MCF 10A (cell line): ENCODE measurements at regions not wholly inside any gene's neighbourhood (a gene's known extent, or its start where the extent isn't known, plus 50 kb on each side); places are given as distances from the start of the nearest gene placed in this dataset.

Experiments used
- BruUV-seq: library from RNA; stranded (reverse); fragments of 400-500 nt; replicated peaks from 2 replicates; lab custom pipeline; 2021; lab: Mats Ljungman, UMichigan
- CTCF ChIA-PET: fragments of 300-600 bp; sonication (Branson Sonifier 250); formaldehyde crosslinking; extraction: SDS; loops from one replicate; lab custom pipeline; 2021; ENCODE audit warnings: antibody characterized with exemption, inconsistent platforms; lab: Yijun Ruan, JAX
- POLR2A ChIA-PET: fragments of 300-600, 350-650 bp; sonication (Branson Sonifier 250); formaldehyde crosslinking; extraction: SDS; loops from one replicate; lab custom pipeline; 2020; ENCODE audit warnings: antibody characterized with exemption, inconsistent platforms; lab: Yijun Ruan, JAX
- DNase-seq: peaks from one replicate; pipeline ENCODE4 v3.0.0-alpha.2; 2018; ENCODE audit not compliant: unreplicated experiment
- H3K27ac Mint-ChIP-seq: one replicate; pipeline ENCODE4 v1.8.0; 2022; ENCODE audit warnings: mild to moderate bottlenecking, low read depth, mixed read lengths; ENCODE audit not compliant: unreplicated experiment
- H3K27me3 Mint-ChIP-seq: one replicate; pipeline ENCODE4 v1.8.0; 2022; ENCODE audit warnings: mixed read lengths; ENCODE audit not compliant: insufficient read depth, unreplicated experiment
- H3K36me3 Mint-ChIP-seq: one replicate; pipeline ENCODE4 v1.8.0; 2022; ENCODE audit warnings: mild to moderate bottlenecking, moderate library complexity, mixed read lengths; ENCODE audit not compliant: insufficient read depth, unreplicated experiment
- H3K4me1 Mint-ChIP-seq: one replicate; pipeline ENCODE4 v1.8.0; 2022; ENCODE audit warnings: mixed read lengths; ENCODE audit not compliant: insufficient read depth, unreplicated experiment
- H3K4me3 Mint-ChIP-seq: one replicate; pipeline ENCODE4 v1.8.0; 2022; ENCODE audit warnings: mild to moderate bottlenecking, moderate library complexity, mixed read lengths; ENCODE audit not compliant: unreplicated experiment
- H3K9me3 Mint-ChIP-seq: one replicate; pipeline ENCODE4 v1.8.0; 2022; ENCODE audit warnings: mixed read lengths; ENCODE audit not compliant: unreplicated experiment
- intact Hi-C: fragments of 100-400 bp; cut with micrococcal nuclease; formaldehyde crosslinking; loops from 2 replicates; pipeline ENCODE4 v1.14.1; 2022
- TF ChIP-seq, protein P1 (sequence below): fragments of 200-600 bp; IDR thresholded peaks from one replicate; pipeline ENCODE4 v1.8.0; 2022; ENCODE audit warnings: antibody characterized with exemption, mild to moderate bottlenecking; ENCODE audit not compliant: unreplicated experiment

DNA sequence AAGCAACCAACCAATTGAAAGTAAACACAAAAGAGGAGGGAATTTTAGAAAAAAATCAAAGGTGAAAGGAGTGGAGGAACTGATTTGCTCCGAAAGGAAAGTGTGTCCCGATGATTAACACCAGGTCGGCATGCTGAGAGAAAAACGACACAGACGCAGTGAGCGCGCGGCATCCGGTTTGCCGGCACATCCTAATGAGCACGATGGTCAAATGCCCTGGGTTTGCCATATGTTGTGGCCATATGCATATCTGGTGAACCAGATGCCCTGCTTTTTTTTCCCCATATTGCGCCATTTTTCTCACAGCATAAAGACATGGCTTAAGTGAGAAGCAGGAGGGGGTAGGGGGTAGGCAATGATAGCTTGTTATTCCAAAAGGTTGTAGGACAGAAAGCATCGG is 626.7 kb downstream of the BCL11A start:
- no TSS peak for BruUV-seq
- Mint-ChIP-seq H3K4me1 (no peaks in the 10 kb centered on the region), H3K9me3 (peaks cover 8% of the 10 kb centered on the region), H3K27me3 (no peaks in the 10 kb centered on the region), H3K27ac (no peak overlapping the region), H3K4me3 (no peak overlapping the region), H3K36me3 (no peaks in the 10 kb centered on the region)
- ChIA-PET CTCF (interaction anchor here (0.6 kb wide), 1 partner anchor 16 kb away, joined by 3 read pairs; no protein-coding TSS in a partner anchor), POLR2A (no interaction called here)
- TF ChIP-seq, protein P1, sequence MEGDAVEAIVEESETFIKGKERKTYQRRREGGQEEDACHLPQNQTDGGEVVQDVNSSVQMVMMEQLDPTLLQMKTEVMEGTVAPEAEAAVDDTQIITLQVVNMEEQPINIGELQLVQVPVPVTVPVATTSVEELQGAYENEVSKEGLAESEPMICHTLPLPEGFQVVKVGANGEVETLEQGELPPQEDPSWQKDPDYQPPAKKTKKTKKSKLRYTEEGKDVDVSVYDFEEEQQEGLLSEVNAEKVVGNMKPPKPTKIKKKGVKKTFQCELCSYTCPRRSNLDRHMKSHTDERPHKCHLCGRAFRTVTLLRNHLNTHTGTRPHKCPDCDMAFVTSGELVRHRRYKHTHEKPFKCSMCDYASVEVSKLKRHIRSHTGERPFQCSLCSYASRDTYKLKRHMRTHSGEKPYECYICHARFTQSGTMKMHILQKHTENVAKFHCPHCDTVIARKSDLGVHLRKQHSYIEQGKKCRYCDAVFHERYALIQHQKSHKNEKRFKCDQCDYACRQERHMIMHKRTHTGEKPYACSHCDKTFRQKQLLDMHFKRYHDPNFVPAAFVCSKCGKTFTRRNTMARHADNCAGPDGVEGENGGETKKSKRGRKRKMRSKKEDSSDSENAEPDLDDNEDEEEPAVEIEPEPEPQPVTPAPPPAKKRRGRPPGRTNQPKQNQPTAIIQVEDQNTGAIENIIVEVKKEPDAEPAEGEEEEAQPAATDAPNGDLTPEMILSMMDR = no peak
- no peak for DNase-seq
- intact Hi-C loops = no loop called here

DNA sequence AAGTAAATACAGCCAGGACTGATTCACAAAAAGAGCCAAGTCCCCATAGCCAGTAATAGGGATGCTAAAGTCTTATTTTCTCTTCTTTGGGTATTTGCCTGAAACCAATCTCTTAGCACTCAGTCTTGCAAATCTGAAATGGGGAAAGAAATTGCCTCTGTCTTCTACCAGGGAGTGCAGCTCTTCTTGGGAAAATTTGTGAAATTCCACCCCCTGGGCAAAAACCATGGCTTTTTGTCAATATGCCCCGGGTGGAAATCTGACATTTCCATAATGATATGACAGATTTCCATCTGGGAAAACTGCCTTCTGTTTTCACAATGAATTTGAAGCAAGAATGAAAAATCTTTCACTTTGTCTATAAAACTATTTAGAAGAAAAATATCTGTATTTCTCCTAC is 628.1 kb downstream of the BCL11A start:
- Mint-ChIP-seq H3K27me3 (no peaks in the 10 kb centered on the region), H3K9me3 (peaks cover 8% of the 10 kb centered on the region), H3K27ac (no peak overlapping the region), H3K4me1 (no peaks in the 10 kb centered on the region), H3K4me3 (no peak overlapping the region), H3K36me3 (no peaks in the 10 kb centered on the region)
- TF ChIP-seq, protein P1 = no peak
- intact Hi-C loops = no loop called here
- POLR2A ChIA-PET = no interaction called here
- BruUV-seq = no TSS peak
- CTCF ChIA-PET = interaction anchor here (0.7 kb wide), 1 partner anchor 460 kb away, joined by 4 read pairs; no protein-coding TSS in a partner anchor
- no peak for DNase-seq

DNA sequence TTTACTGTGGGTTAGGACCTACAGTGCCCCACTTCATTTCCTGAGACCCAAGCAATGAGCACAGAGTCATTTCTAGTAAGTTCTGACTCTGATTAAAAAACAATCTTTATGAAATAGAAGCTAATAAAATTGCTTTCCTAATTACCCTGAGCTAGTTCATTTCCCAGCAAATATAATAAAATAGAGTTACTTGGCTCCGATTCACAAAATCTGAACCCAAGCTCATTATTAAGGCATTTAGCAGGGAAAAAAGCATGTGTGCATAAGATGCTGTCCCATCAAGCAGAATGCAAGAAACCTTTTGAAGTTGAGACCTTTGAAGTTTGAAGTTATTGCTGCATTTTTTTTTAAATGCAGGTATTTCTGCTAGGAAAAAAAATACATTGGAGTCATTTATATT is 629.1 kb downstream of the BCL11A start:
- CTCF ChIA-PET = interaction anchor here (0.6 to 0.7 kb wide), 2 partner anchors 35 to 776 kb away, joined by 3 to 8 read pairs; no protein-coding TSS in a partner anchor
- no TSS peak for BruUV-seq
- peaks cover 8% of the 10 kb centered on the region for H3K9me3 Mint-ChIP-seq
- no peaks in the 10 kb centered on the region for H3K27me3 Mint-ChIP-seq
- H3K4me1 Mint-ChIP-seq = no peaks in the 10 kb centered on the region
- intact Hi-C loops = no loop called here
- POLR2A ChIA-PET = interaction anchor here (0.6 kb wide), 1 partner anchor 41 kb away, joined by 3 read pairs; no protein-coding TSS in a partner anchor
- no peak for DNase-seq
- H3K27ac Mint-ChIP-seq = no peak overlapping the region
- TF ChIP-seq, protein P1 = no peak
- H3K36me3 Mint-ChIP-seq = no peaks in the 10 kb centered on the region
- no peak overlapping the region for H3K4me3 Mint-ChIP-seq

DNA sequence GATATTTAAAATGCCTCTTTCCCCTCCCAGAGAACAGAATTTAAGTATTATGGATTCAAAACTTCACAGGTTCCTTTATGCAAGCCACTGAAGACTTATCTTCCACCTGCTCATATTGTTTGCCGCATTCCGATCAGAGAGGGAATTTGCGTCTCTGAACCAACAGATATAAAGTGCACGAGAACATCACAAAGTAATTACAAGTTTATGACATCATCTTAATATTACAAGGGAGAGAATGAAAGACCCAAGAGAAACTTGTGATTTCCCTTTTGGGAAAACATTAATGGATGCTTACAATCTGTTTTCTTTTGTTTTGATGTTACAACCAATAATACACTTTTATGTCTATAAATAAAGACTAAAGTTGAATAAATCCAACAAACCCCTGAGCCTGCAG is 631.0 kb downstream of the BCL11A start:
- Mint-ChIP-seq H3K4me1 (no peaks in the 10 kb centered on the region), H3K27me3 (no peaks in the 10 kb centered on the region), H3K27ac (no peak overlapping the region), H3K4me3 (no peak overlapping the region), H3K9me3 (peaks cover under 1% of the 10 kb centered on the region), H3K36me3 (no peaks in the 10 kb centered on the region)
- intact Hi-C loops = no loop called here
- ChIA-PET CTCF (no interaction called here), POLR2A (no interaction called here)
- BruUV-seq = no TSS peak
- DNase-seq = no peak
- TF ChIP-seq, protein P1 = no peak
